ENCODE measurements at regions not wholly inside any gene's neighbourhood (a gene's known extent, or its start where the extent isn't known, plus 50 kb on each side); places are given as distances from the start of the nearest gene placed in this dataset.
"Not testable (repeated sequence)": the region's sequence is repeated elsewhere in the genome, so short reads cannot be mapped to it uniquely, and the experiment has no call there.

DNA sequence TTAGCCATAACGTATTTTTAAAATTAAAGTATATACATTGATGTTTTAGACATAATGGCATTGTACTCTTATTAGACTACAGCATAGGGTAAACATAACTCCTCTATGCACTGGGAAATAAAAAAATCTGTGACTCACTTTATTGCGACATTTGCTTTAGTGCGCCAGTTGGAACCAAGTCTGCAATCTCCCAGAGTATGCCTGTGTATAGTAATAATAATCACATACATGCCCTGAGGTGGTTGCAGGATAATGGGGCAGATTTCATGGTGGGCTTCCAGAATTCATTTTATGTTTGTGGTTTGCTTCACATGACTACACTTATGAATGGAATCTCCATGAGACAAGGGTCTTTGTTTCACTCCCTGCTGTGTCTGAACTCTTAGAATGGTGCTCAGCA lies 66.9 kb upstream of the N4BP1 start:
- Mint-ChIP-seq H3K36me3 (no peaks in the 10 kb centered on the region), H3K27me3 (peaks cover 4 to 30% of the 10 kb centered on the region in 2 donors), H3K4me3 (no peak overlapping the region), H3K9me3 (peaks cover 0 to 5% (median 2%) of the 10 kb centered on the region in 5 donors), H3K27ac (no peak overlapping the region), H3K4me1 (no peaks in the 10 kb centered on the region)
- ChIA-PET CTCF (no interaction called here), POLR2A (no interaction called here)
- H3K9me3 ChIP-seq (ENCODE audit: low read length): no peaks in the 10 kb centered on the region
- H3K36me3 ChIP-seq (ENCODE audit: insufficient read depth, low read length): no peaks in the 10 kb centered on the region
- no peak overlapping the region for H3K27ac ChIP-seq (ENCODE audit: low read depth, low read length)
- no peaks in the 10 kb centered on the region for H3K4me1 ChIP-seq (ENCODE audit: insufficient read depth, low read length)
- H3K27me3 ChIP-seq (ENCODE audit: insufficient read depth, low read length, poor library complexity, severe bottlenecking): no peaks in the 10 kb centered on the region
- no peak overlapping the region for H3K4me3 ChIP-seq (ENCODE audit: low read length)
- DNase-seq: no peak

DNA sequence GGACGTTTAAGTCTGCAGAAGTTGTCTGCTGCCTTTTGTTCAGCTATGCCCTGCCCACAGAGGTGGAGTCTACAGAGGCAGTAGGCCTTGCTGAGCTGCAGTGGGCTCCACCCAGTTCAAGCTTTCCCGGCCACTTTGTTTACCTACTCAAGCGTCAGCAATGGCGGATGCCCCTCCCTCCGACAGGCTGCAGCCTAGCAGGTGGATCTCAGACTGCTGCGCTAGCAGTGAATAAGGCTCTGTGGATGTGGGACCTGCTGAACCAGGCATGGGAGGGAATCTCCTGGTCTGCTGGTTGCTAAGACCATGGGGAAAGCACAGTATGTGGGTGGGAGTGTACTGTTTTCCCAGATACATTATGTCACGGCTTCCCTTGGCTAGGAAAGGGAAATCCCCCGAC lies 58.2 kb upstream of the N4BP1 start:
- H3K4me3 ChIP-seq (ENCODE audit: low read length); H3K27ac Mint-ChIP-seq; H3K36me3 ChIP-seq (ENCODE audit: insufficient read depth, low read length); H3K9me3 ChIP-seq (ENCODE audit: low read length); CTCF ChIA-PET; H3K27ac ChIP-seq (ENCODE audit: low read depth, low read length); H3K36me3 Mint-ChIP-seq; POLR2A ChIA-PET; H3K27me3 ChIP-seq (ENCODE audit: insufficient read depth, low read length, poor library complexity, severe bottlenecking); DNase-seq; H3K4me1 Mint-ChIP-seq; H3K4me3 Mint-ChIP-seq; H3K4me1 ChIP-seq (ENCODE audit: insufficient read depth, low read length): not testable (repeated sequence)
- peaks cover 9 to 35% of the 10 kb centered on the region in 2 donors for H3K27me3 Mint-ChIP-seq
- H3K9me3 Mint-ChIP-seq: peaks cover 0 to 20% (median 11%) of the 10 kb centered on the region in 5 donors

DNA sequence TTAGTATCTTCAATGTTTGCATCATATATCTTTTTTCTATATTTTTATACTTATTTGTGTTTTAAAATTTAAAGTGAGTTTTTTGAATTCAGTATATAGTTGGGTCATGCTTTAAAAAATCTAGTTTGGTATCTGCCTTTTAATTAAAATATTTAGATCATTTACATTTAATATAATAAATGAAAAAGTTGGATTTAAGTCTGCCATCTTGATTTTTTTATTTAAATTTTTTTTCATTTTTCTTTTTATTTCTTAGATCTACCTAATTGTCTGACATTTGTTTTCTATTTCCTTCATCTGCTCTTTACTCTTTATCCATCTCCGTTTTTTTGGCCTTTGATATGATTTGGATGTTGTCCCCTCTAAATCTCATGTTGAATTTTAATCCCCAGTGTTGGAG lies 50.0 kb upstream of the N4BP1 start:
- no peak for DNase-seq
- peaks cover 10 to 33% (median 27%) of the 10 kb centered on the region in 5 donors for H3K9me3 Mint-ChIP-seq
- Histone ChIP-seq H3K27ac (ENCODE audit: low read depth, low read length) (no peak overlapping the region), H3K4me3 (ENCODE audit: low read length) (no peak overlapping the region), H3K4me1 (ENCODE audit: insufficient read depth, low read length) (no peaks in the 10 kb centered on the region), H3K36me3 (ENCODE audit: insufficient read depth, low read length) (no peaks in the 10 kb centered on the region), H3K9me3 (ENCODE audit: low read length) (no peaks in the 10 kb centered on the region), H3K27me3 (ENCODE audit: insufficient read depth, low read length, poor library complexity, severe bottlenecking) (no peaks in the 10 kb centered on the region)
- no peaks in the 10 kb centered on the region for H3K4me1 Mint-ChIP-seq
- no peaks in the 10 kb centered on the region for H3K36me3 Mint-ChIP-seq
- ChIA-PET POLR2A (no interaction called here), CTCF (no interaction called here)
- no peak overlapping the region for H3K4me3 Mint-ChIP-seq
- peaks cover 2 to 4% of the 10 kb centered on the region in 2 donors for H3K27me3 Mint-ChIP-seq
- peak overlapping the region in 1 of 8 donors; percentile 72 for H3K27ac Mint-ChIP-seq

Data from CD8-positive, alpha-beta memory T cell (primary cell).